ENCODE measurements at regions not wholly inside any gene's neighbourhood (a gene's known extent, or its start where the extent isn't known, plus 50 kb on each side); places are given as distances from the start of the nearest gene placed in this dataset.
"Not testable (repeated sequence)": the region's sequence is repeated elsewhere in the genome, so short reads cannot be mapped to it uniquely, and the experiment has no call there.

DNA sequence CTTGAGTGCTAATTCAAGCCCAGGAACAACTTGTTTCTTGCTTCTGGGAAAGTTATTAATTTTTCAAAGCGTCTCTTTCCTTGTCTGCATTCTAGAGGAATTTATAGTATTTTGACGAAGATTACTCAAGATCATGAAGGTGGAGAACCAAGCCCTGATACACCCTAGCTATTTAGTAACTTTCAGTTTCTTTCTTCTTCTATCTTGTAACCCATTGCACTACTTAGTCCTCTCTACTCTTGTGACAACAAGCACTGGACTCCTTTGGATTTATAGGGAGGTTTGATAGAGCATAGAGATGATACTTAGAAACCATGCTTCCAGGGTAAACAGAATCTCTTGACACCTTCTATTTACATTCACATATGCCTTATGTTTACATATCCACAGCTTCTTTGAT lies 203.3 kb upstream of the GRM7 start:
- no peak for DNase-seq

- DNase-seq: no peak
Observed at GRCh38 chr3:6667354-6667753, 193.6 kb upstream of the GRM7 start.

DNA sequence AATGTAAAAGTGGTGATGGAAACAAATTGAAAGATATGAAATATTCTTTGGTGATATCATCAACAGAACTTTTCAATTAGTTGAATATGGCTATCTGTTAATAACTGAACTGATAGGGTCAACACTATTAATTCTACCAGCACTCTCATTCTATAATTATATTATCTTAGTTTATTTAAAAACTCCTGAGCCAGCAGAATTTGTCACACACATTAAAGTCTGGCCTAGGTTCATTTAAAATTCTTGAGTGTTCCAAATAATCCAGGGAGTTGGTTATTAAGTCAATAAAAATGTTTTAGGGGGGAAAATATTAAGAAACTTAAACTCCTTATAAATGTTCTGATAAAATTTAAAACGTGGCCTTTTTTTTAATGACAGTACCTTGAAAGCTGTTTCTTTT lies 189.6 kb upstream of the GRM7 start:
- no peak for DNase-seq

DNA sequence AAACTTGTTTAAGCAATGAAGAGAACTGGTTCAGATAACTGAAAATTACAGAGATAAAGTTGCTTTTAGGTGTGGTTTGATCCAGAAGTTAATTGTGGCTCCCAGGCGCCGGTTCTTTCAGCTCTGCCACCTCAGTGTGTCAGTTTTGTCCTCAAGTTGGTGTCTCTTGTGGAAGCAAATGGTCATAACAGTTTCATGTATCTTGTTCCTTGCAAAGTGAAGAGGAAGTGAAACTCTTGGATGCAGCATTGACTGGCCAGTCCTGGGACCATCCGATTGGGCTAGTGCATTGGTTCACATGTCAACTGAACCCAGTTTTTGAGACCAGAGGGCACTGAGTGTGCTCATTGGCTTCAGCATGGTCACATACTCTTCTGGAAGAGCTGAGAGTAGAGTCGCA lies 181.4 kb upstream of the GRM7 start:
- no peak for DNase-seq

DNA sequence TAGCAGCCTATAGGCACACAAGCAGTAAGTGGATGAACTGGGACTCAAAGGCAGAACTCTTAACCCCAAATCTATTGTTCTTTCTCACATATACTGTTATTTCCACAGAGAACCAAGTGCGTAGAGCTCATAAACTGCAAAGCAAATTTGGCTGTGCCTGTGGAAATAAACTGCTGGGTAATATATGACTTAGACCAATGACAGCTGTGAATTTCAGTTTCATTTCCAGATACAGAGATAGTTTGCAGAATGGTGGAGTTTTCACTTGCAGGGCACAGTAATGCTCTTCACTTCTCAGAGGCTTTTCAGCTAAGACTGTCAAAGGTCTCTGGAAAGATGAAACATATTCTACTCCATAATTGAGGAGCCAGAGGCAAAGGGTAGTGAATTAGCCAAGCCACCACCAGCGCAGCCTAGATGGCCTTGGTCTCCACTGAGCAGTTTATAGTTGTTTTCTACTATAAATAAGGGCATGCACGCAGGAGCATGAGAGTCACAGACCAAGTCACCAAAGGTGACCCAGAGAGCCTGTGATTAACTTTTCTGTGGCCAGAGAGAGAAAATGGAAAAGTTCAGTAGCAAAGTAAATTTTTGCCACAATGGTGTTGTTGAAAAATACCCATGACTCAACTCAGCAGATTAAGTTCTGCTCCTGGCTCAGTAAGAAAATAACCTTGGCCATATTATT lies 180.7 kb upstream of the GRM7 start:
- DNase-seq: no peak

DNA sequence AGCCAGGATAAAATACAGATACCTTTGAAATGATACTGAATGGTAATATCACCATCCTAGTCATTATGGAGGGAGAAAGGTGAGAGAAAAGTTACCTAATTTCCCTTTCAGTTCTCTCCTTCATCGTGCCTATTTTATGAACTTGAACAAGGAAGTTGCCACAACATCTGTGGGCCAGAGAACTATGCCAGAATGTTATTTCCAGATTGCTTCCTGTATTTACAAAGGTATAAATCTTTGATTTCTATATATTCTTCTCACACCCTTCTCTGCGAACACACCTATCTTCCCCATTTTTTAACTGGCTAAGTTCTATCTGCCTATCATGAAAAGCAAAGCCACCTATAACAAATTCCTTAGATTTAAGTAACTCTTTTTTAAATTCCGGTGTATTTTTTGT lies 163.6 kb upstream of the GRM7 start:
- no peak for DNase-seq

DNA sequence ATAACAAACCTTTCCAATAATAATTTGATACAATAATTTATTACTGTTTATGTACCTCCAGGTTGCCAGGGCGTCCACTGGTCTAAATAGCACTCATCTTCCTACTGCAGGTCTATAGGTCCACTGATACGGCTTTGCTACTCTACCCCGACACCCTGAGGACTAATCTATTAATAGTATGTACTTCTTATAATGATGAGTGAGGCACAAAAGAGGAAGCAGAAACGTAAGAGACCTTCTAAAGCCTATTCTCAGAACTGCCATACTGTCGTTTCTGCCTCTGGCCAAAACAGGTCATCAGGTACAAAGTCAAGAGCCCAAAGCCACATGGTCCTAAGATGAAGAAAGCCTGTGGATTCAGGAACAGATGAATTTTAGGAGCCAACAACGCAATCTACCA lies 163.2 kb upstream of the GRM7 start:
- DNase-seq: no peak

DNA sequence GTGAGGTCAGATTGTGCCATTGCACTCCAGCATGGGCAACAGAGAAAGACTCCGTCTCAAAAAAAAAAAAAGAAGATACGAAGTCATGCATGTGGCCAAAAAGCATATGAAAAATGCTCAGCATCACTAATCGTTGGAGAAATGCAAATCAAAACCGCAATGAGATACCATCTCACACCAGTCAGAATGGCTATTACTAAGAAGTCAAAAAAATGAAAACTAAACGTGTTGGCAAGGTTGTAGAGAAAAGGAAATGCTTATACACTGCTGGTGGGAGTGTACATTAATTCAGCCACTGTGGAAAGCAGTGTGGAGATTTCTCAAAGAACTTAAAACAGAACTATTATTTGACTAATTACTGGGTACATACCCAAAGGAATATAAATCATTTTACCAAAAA lies 156.1 kb upstream of the GRM7 start:
- not testable (repeated sequence) for DNase-seq

- DNase-seq: no peak
Observed at GRCh38 chr3:6706777-6707176, 154.1 kb upstream of the GRM7 start.

DNA sequence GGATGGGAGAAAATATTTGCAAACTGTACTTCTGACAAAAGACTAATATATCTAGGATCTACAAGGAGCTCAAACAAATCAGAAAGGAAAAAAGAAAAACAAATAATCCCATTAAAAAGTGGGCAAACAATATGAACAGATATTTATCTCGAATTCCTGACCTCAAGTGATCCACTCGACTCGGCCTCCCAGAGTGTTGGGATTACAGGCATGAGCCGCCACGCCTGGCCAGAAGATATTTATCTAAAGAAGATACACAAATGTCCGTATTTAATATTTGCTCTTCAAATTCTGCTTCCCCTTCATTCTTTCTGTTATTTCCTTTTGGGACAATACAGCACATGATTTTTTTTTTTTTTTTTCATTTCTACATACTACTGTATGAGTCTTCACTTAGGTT lies 151.7 kb upstream of the GRM7 start:
- DNase-seq: no peak

DNA sequence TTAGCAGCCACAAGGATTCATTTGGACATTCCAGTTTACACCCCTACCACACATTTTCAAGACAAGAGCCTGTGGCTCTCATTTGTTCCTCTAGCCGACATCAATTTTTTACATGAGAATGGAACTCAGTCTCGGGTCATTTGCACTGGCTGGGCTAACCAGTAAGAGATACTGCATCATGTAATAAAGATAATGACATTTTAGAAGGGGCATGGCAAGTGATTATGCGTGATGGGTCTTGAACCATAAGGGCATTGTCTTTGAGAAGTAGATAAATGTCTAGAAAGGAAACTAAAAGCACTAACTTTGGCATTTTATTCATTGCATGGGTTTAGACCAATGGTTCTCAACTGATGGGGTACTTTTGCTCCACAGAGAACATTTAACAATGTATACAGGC lies 146.0 kb upstream of the GRM7 start:
- DNase-seq: no peak

DNA sequence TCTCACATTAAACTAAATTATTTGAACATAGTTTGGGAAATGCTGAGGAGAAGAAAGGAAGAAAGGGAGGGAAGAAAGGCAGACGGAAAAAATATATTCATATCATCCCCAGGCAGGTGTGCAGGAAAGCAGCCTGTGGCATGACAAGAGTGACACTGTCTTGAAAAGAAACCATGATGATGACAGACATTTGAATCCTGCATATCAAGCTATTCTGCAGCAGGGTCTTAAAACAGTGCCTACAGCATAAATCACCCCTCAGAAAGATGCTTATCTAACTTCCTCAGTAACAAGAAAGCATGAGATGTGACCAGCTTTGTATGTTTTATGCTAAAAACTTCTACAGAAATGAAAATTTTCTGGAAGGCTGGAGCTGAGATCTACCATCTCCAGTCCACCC lies 144.5 kb upstream of the GRM7 start:
- no peak for DNase-seq

- no peak for DNase-seq
Observed at GRCh38 chr3:6717026-6717943, 143.6 kb upstream of the GRM7 start.

DNA sequence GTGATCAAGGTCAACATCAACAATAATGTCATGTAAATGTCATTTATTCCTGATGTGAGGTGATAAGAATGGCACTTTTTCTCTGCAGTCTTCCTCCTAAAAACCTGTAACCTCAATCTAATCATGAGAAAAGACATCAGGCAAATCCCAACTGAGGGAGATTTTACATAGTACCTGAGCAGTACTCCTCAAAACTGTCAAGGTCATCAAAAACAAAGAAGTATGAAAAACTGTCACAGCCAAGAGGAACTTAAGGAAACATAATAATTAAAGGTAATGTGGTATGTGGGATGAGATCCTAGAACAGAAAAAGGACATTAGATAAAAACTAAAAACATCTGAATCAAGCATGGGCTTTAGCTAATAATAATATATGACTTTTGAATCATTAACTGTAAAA lies 140.9 kb upstream of the GRM7 start:
- no peak for DNase-seq

DNA sequence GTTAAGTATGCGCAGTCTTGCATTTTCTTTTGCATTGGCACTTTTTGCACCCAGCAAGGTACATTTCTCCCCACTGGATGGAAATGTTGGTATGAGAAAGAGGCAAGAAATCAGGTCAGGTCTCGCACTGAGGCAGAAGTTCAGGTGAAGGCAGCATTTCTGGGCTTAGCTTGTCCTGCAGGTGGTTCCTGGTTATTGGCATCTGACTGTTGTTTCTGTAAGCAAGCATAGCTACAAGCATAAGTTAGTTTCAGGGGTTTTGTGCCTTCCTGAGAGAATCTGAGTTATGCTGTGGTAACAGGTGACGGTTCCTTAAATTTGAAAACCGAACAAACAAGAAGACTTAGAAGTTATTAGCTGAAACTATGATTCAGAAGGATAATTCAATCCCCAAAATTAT lies 139.4 kb upstream of the GRM7 start:
- no peak for DNase-seq

- DNase-seq: no peak
Observed at GRCh38 chr3:6723205-6723604, 137.7 kb upstream of the GRM7 start.

- no peak for DNase-seq
Observed at GRCh38 chr3:6726811-6727210, 134.1 kb upstream of the GRM7 start.

DNA sequence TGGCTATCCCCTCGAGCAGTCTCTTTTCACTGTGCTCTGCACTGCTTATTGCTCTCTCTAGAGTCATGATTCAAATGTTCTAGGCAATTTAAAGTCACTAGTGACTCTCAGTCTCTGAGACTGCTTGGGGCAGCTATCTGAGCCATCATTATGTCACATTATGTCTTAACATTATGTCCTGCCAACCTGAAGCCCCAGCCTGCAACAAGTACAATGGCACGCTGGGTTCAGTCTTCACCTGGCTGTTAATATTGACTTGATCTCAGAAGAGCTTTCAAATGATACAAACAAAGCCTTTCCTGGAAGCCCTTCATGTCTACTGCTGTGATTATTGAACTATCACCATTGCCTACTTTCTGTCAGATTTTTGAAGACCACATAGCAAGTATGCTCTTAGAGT lies 128.1 kb upstream of the GRM7 start:
- no peak for DNase-seq

- DNase-seq: no peak
Observed at GRCh38 chr3:6733699-6734394, 127.1 kb upstream of the GRM7 start.

DNA sequence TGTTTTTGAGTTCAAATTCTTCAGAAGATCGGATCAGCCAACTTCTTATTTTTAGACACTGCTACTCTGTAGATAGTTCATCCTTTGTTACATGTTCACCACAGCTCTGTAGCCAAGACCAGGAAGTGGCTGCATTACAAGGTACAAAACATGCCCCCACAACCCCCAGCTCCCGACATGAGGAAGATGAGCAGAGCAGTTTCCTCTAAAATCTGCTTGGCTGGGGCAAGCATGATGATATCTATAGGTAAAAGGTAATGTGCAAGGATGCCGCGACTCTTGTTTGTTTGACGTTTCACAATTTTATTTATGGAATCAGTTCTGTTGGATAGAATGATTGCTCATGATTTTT lies 126.5 kb upstream of the GRM7 start:
- no peak for DNase-seq

DNA sequence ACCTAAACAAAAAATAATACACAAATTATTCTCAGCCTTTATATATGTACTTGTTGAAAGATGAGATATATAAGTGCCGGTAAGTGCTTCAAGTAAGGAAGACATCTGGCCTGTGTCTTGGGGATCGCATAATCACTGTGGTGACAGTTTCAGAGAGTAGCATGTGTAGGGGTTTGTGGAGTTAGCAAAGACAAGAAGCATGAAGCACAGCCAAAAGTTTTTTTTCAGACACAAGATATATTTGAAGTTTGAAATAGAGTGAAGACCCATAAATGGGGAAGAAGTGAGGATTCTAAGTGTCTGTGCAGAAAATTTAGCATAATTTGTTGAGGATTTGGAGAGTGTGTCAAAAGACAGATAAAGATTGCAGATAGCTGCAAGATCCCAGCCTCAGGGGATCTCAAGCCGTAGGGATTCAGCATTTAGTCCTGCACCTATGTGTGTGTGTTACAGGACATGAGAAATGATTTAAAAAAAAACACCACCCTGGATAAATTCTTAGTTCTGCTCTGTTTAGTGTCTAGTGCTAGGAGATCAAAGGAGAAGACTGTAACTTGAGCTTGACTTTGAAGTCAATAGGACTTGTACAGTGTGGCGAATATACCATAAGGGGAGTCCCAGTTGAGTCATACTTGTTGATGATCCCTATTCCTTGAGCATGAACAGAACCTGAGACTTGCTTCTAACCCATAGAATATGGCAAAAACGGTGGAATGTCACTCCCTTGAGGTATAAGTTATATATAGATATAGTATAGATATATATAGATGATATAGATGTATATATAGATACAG lies 123.9 kb upstream of the GRM7 start:
- no peak for DNase-seq

DNA sequence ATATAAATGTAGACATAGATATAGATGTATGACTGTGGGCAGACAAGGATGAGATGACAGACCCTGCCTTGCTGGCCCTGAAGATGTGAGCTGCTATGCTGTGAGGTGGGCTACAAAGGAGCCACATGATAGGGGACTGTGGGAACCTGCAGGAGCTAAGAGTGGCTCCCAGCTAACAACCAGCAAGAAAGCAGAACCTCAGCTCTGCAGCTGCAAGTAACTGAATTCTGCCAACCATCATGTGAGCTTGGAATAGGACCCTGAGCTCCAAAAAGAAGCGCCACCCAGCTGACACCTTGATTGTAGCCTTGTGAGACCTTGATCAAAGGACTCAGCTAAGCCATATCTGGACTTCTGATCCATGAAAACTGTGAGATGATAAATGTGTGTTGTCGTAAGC lies 123.3 kb upstream of the GRM7 start:
- no peak for DNase-seq

DNA sequence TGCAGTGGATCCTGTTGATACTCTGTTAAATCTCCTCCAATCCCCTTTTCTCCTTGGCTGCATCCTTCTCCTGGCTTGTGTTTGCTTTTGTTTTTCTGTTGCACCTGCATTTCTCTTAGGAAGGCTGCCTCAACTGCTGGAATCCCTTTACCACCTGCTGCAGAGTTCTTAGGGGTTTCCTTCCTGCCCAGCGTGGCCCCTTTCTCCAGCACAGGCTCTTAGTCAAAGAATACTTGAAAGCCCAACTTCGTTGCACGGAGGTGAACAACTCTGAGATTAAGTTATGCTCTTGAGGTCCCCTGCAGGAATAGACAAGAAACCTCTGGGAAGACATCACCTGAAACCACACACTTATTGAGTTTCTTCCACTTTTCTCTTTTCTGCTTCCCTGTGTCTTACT lies 121.6 kb upstream of the GRM7 start:
- DNase-seq: no peak

All from activated CD4-positive, alpha-beta T cell treated with anti-CD3 and anti-CD28 coated beads, Interleukin-2, amount 50 U/mL, for 1 hour (primary cell).